Activated T-helper 1 cell treated with anti-CD3 and anti-CD28 coated beads, Interleukin-12 subunit alpha, Interleukin-12 subunit beta, Interleukin-2, Interleukin-4 antibody, amounts not matched to agents 30 ng/mL and 10 ng/mL and 1 ng/mL, durations not matched to agents 14 hours and 24 hours and 36 hours (primary cell): ENCODE measurements at regions not wholly inside any gene's neighbourhood (a gene's known extent, or its start where the extent isn't known, plus 50 kb on each side); places are given as distances from the start of the nearest gene placed in this dataset.

ENCODE experiments used
- DNase-seq: peaks from one replicate; pipeline ENCODE4 v3.0.0; 2021; ENCODE audit warnings: low spot score
- H3K27ac Mint-ChIP-seq: one replicate; pipeline ENCODE4 v1.8.0; 2021; ENCODE audit warnings: mild to moderate bottlenecking, mixed read lengths
- H3K27me3 Mint-ChIP-seq: one replicate; pipeline ENCODE4 v1.8.0; 2022; ENCODE audit warnings: mild to moderate bottlenecking, moderate library complexity, mixed read lengths; ENCODE audit not compliant: insufficient read depth
- H3K36me3 Mint-ChIP-seq: one replicate; pipeline ENCODE4 v1.8.0; 2021; ENCODE audit warnings: low read depth, mixed read lengths
- H3K4me1 Mint-ChIP-seq: one replicate; pipeline ENCODE4 v1.8.0; 2021; ENCODE audit warnings: low read depth, mixed read lengths
- H3K4me3 Mint-ChIP-seq: one replicate; pipeline ENCODE4 v1.8.0; 2021; ENCODE audit warnings: mild to moderate bottlenecking, moderate library complexity, mixed read lengths
- H3K9me3 Mint-ChIP-seq: one replicate; pipeline ENCODE4 v1.8.0; 2021; ENCODE audit warnings: mixed read lengths
- intact Hi-C: fragments of 100-400 bp; cut with micrococcal nuclease; formaldehyde crosslinking; loops from one replicate; pipeline ENCODE4 v1.15.1; 2024

DNA sequence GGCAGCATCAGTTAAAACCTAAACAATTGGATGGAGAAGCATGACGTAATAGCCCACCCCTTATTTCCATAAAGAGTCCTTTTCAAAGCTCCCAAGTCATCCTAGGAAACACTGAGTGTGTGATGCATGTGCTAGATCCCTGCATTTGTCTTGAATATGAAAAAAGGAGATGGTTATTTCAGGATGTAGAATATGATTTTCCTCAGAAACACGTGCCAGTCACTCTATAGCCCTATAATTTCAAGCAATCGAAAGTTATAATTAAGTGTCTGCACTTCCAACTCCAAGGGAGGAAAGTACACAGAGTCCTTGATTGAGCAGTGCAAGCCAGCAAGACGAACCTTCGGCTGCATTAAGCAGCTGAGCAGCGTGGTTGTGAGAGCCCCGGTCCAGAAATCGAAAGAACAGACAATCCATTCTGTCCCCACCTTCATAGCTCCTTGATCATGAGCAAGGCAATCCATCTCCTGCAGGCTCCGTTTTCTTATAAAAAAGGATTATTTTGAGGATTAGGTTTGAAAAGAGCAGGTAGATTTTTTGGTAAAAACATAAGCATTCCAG, 287.7 kb downstream of the FBXO15 start:
- DNase-seq = no peak
- H3K27ac Mint-ChIP-seq = no peak overlapping the region
- H3K36me3 Mint-ChIP-seq = no peaks in the 10 kb centered on the region
- H3K4me1 Mint-ChIP-seq = peaks cover 7% of the 10 kb centered on the region
- no peaks in the 10 kb centered on the region for H3K27me3 Mint-ChIP-seq
- intact Hi-C loops = no loop called here
- no peaks in the 10 kb centered on the region for H3K9me3 Mint-ChIP-seq
- H3K4me3 Mint-ChIP-seq = no peak overlapping the region

DNA sequence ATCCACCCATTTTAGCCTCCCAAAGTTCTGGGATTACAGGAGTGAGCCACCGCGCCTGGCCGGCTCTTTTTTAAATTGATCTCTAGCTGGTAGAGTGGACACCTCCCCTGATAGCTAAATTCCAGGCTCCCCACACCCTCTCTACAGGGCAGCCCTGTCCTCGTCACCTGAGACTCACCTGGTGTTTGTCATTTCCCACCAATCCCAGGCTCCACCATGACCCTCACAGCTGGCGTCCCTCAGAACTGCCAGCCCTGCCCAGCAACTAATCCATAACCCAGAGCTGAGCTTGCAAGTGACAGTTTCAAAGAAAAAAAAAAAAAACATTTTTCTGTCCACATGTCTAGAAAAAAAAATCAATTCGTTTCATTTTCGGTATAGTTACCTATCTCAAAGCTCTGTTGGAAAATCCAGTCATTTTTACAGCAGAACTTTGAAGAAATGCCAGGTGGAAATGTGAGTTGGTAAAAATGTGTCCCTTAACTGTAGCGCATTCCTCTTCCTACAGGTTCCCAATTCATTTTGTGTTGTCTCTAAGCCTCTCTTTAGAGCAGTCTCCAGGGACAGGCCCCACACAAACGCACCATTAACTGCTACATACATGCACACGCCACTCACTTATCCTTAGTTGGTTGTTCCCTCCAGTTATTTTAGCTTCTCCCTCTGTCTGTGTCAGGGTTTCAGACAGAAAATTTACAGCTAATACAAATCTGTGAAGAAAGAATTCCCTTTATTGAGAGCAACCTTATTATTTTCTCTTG, 294.7 kb downstream of the FBXO15 start:
- no peaks in the 10 kb centered on the region for H3K36me3 Mint-ChIP-seq
- no peak for DNase-seq
- no peaks in the 10 kb centered on the region for H3K4me1 Mint-ChIP-seq
- H3K4me3 Mint-ChIP-seq = no peak overlapping the region
- H3K27me3 Mint-ChIP-seq = no peaks in the 10 kb centered on the region
- H3K9me3 Mint-ChIP-seq = no peaks in the 10 kb centered on the region
- no peak overlapping the region for H3K27ac Mint-ChIP-seq
- intact Hi-C loops = no loop called here

DNA sequence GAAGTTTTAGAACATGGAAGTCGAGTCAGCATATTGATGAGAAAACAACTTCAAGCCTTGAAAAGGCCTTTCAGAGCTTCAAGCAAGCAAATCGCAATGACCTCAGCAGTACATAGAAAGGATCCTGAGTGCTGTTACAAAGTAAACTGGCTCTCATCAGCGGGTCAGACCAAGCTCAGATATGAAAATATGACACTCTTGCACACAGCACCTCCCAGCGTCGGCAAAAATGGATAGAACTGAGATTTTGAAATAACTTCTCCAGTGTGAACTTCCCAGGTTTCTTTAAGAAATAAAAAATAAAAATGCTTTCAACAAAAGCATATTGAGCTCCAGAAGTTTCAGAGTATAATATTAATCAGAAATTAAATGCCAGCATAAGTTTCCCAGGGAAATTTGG, 296.9 kb downstream of the FBXO15 start:
- Mint-ChIP-seq H3K27me3 (no peaks in the 10 kb centered on the region), H3K9me3 (no peaks in the 10 kb centered on the region), H3K27ac (no peak overlapping the region), H3K4me1 (no peaks in the 10 kb centered on the region), H3K36me3 (no peaks in the 10 kb centered on the region), H3K4me3 (no peak overlapping the region)
- intact Hi-C loops = no loop called here
- no peak for DNase-seq

DNA sequence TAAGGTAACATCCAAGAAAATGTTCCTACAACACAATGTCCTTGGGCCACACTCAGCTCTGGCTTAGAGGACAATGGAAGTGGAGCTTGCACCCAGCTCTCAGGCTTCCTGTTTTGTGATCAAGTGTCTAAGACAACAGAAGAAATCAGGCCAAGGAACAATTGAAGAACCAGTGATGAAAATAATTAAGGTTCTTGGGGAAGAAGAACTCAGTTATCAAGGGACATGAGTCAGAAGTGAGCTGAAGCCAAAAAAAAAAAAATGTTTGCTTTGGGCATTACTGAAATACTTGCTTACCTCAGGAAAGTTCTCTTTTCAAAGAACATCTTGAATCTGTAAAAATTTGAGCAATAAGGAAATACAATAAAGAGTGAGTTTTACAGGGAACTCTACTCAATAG, 299.0 kb downstream of the FBXO15 start:
- Mint-ChIP-seq H3K4me1 (no peaks in the 10 kb centered on the region), H3K36me3 (no peaks in the 10 kb centered on the region), H3K27ac (no peak overlapping the region), H3K27me3 (no peaks in the 10 kb centered on the region), H3K9me3 (no peaks in the 10 kb centered on the region), H3K4me3 (no peak overlapping the region)
- no peak for DNase-seq
- intact Hi-C loops = no loop called here

DNA sequence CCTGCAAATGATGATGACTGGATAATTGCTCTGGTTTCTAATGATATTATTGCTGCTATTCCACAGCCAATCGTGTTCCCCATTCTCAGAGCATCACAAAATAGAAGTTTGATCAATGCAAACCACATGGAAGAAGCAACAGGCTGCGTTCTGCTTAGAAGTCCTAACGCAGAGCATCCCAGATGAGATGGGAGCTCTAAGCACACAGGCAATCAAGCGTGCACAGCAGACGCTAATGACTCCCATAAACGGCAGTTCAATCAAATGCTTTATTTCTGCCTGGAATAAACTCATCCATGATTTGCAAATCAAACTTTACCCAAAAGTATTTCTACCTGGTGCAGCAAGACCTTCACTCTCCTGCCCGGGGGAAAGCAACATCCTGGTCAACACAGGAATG, 304.2 kb downstream of the FBXO15 start:
- no peaks in the 10 kb centered on the region for H3K9me3 Mint-ChIP-seq
- no peak overlapping the region for H3K27ac Mint-ChIP-seq
- no peak overlapping the region for H3K4me3 Mint-ChIP-seq
- peaks cover 2% of the 10 kb centered on the region for H3K27me3 Mint-ChIP-seq
- intact Hi-C loops = loop anchor here (1.0 kb wide), 1 partner anchor 1081 kb away; no protein-coding TSS in a partner anchor
- H3K36me3 Mint-ChIP-seq = no peaks in the 10 kb centered on the region
- no peak for DNase-seq
- no peaks in the 10 kb centered on the region for H3K4me1 Mint-ChIP-seq

DNA sequence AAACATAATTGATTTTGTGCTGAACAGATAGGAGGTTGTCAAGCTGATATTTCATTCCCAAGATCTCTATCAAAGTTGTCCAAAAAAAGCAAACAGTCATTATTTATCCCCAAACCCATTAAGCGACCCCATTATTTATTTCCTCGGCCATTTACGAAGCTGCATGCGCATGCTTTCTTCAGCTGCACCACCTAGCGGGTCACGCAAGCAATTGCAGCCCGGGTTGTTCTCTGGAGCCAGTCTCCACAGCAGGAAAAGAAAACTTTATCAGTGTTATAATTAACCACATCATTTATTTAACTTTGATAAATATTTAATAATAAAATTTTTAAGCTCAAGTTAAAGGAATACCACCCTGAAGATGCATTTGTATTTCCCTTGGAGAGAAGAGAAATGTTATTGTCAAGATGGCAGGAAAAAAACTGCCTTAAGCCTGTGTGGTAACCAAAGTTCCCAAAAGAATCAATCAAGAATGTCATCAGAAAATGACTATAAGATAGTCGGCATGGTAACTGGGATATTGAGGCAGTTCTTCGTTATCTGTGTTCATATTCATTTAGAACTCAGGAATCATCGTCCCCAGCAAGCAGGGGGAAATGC, 304.7 kb downstream of the FBXO15 start:
- no peak for DNase-seq
- Mint-ChIP-seq H3K36me3 (no peaks in the 10 kb centered on the region), H3K9me3 (no peaks in the 10 kb centered on the region), H3K4me1 (no peaks in the 10 kb centered on the region), H3K27ac (no peak overlapping the region), H3K4me3 (no peak overlapping the region), H3K27me3 (peaks cover 2% of the 10 kb centered on the region)
- intact Hi-C loops = loop anchor here (1.0 kb wide), 1 partner anchor 1081 kb away; no protein-coding TSS in a partner anchor

DNA sequence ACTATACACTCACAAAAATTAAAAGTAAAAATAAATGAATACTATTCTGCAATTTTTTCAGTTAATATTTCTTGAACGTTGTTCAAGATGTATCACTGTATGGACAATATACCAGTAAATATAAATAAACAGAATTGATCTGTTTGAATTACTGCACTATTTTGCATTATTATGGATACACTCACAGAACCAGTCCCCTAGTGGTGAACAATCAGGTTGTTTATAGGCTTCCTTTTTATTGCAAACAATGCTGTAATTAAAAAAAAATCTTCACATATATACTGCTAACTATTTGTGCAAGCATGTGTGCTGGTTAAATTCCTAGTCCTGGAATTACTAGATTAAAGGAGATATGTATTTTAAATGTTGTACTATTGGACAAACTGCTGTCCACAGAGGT, 306.0 kb downstream of the FBXO15 start:
- DNase-seq = no peak
- Mint-ChIP-seq H3K4me3 (no peak overlapping the region), H3K36me3 (no peaks in the 10 kb centered on the region), H3K27ac (no peak overlapping the region), H3K9me3 (no peaks in the 10 kb centered on the region), H3K27me3 (peaks cover 2% of the 10 kb centered on the region), H3K4me1 (no peaks in the 10 kb centered on the region)
- intact Hi-C loops = no loop called here

DNA sequence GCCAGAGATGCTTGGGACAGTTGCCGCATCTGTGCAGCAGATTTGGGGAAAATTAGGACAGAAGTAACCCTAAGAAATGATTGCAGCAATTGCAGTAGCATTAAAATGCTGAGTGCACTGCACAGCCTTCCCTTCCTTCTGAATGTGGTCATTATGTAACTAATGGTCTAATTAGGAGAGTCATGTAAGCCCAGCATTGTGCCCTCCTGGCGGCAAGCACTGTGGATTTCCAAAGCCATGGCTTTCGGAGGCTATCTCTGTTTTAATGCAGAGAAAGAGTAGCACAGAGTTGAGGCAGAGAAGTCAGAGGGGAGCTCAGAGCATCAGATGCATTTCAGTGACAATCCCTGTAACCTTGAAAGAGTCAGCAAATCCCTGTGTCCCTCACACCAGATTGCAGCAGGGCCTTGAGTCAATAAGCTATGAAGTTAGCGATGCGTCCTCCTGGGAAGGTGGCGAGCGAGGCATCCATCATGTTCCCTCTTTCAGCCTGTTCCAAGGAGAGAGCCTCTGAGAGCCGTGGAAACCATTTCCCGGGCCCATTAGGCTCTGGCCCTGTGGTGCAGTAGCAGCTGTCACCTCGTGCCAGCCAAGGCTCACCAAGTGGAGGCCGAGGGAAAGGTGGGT, 307.2 kb downstream of the FBXO15 start:
- H3K4me1 Mint-ChIP-seq = no peaks in the 10 kb centered on the region
- peaks cover 2% of the 10 kb centered on the region for H3K27me3 Mint-ChIP-seq
- H3K9me3 Mint-ChIP-seq = no peaks in the 10 kb centered on the region
- no peak overlapping the region for H3K27ac Mint-ChIP-seq
- H3K4me3 Mint-ChIP-seq = no peak overlapping the region
- no peak for DNase-seq
- no peaks in the 10 kb centered on the region for H3K36me3 Mint-ChIP-seq
- intact Hi-C loops = no loop called here

DNA sequence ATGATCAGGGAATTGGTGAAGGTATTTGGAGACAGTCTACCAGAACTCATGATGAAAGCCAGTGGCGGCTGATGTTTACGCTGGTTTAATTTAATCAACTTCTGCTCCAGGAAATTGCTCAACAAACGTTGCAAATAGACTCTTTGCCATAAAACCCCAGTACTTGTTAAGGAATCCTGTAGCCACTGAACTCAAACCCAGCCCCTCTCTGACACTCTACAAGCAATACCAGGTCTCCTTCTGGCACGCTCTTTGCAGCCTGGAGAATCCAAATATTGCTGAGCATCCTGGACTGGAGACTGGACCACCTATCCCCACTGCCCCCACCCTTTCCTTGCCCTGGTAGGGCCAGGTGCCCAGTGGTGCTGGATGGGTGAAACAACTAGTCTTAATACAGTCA, 308.2 kb downstream of the FBXO15 start:
- no peak for DNase-seq
- Mint-ChIP-seq H3K4me3 (no peak overlapping the region), H3K27me3 (peaks cover 2% of the 10 kb centered on the region), H3K36me3 (no peaks in the 10 kb centered on the region), H3K9me3 (no peaks in the 10 kb centered on the region), H3K4me1 (no peaks in the 10 kb centered on the region), H3K27ac (no peak overlapping the region)
- intact Hi-C loops = no loop called here

DNA sequence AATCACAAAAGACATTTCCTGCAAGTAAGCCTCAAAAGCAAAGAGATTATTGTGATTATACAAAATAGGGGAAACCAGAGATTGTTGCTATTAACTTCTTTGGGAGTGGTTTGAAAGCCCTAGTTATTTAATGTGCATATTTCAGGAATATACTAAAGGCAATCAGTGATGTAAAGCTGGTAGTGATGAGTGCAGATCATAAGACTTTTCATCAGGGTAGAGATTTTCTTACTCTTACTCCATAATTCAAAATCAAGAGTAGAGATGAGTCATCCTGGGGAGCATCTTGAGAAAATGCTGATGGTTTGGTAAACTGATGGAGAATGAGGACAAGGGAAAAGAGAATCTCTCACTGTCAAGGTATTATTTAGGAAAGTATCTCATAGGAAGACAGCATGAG, 309.5 kb downstream of the FBXO15 start:
- H3K9me3 Mint-ChIP-seq = no peaks in the 10 kb centered on the region
- no peak for DNase-seq
- H3K36me3 Mint-ChIP-seq = no peaks in the 10 kb centered on the region
- H3K4me3 Mint-ChIP-seq = no peak overlapping the region
- intact Hi-C loops = no loop called here
- peaks cover 2% of the 10 kb centered on the region for H3K27me3 Mint-ChIP-seq
- H3K27ac Mint-ChIP-seq = no peak overlapping the region
- H3K4me1 Mint-ChIP-seq = no peaks in the 10 kb centered on the region

DNA sequence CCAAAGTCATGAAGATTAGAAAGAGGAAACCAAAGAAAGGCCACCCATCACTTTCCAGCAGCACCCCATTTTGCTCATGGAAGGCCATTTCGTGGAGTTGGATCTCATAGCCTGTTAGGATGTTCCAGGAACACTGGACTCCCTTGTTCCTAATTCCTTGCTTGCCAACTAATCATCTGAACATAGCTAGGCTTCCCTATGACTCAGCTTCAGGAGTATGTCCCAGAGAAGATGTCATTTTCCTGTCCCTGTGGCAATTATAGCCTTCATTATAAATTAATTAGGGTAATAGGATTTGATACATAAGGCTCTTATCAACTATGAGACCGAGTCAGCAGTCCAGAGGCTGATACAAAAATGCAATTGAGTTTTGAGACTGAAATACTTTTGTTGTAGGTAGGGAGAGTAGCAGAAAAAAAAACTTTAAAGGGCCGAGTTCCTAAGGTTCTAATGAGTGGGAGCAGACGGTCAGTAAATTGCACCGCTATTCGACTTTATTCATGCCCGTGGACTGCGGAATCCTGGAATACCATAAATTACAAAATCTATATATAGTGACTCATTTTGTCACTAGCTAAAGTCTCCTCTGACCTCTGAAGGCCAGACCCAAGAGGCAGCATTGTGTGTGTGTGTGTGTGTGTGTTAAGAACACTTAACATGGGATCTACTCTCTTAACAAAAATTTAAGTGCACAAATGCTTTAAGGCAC, 311.8 kb downstream of the FBXO15 start:
- intact Hi-C loops = no loop called here
- DNase-seq = no peak
- no peaks in the 10 kb centered on the region for H3K36me3 Mint-ChIP-seq
- no peaks in the 10 kb centered on the region for H3K4me1 Mint-ChIP-seq
- no peak overlapping the region for H3K27ac Mint-ChIP-seq
- H3K27me3 Mint-ChIP-seq = no peaks in the 10 kb centered on the region
- no peak overlapping the region for H3K4me3 Mint-ChIP-seq
- no peaks in the 10 kb centered on the region for H3K9me3 Mint-ChIP-seq

DNA sequence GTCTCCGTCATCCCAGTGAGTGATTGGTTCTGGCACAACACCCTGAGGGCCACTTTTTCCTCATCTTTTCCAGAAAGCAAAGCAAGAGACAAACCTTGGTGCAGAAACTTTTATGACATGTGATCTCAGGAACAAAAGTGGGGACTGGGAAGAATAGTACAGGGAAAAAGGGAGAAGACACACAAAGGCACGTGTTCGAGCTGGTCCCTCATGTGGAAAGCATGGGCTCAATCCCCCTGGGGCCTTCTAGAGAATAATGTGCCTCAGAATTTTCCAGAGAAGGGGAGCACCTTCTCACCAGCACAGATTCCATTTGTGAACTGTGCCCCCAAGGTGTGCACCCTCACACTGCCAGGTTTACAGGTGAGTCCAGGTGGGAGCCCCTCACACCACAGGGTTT, 312.6 kb downstream of the FBXO15 start:
- Mint-ChIP-seq H3K4me1 (no peaks in the 10 kb centered on the region), H3K4me3 (no peak overlapping the region), H3K36me3 (no peaks in the 10 kb centered on the region), H3K27me3 (no peaks in the 10 kb centered on the region), H3K27ac (no peak overlapping the region), H3K9me3 (no peaks in the 10 kb centered on the region)
- DNase-seq = no peak
- intact Hi-C loops = no loop called here

DNA sequence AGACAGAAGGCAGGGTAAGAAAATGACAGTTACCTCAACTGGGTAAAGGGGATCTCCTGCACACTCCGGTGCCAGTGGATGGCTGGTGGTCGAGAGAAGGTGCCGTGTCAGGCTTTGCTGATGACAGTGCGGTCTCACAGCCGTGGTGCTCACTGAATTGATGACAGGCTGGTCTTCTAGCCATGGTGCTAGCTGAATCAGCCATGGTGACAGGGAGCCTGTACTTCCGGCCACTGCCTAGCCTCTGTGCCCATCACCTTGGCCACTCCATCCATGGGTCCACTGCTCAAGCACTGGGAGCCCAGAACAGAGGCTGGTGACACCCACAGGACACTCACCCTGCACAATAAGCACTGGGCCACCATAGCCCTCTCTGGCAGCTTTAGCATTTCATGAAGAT, 315.9 kb downstream of the FBXO15 start:
- Mint-ChIP-seq H3K4me1 (no peaks in the 10 kb centered on the region), H3K9me3 (no peaks in the 10 kb centered on the region), H3K27ac (no peak overlapping the region), H3K4me3 (no peak overlapping the region), H3K36me3 (no peaks in the 10 kb centered on the region), H3K27me3 (no peaks in the 10 kb centered on the region)
- intact Hi-C loops = no loop called here
- DNase-seq = no peak
